Common myeloid progenitor, CD34-positive (primary cell): ENCODE measurements at regions not wholly inside any gene's neighbourhood (a gene's known extent, or its start where the extent isn't known, plus 50 kb on each side); places are given as distances from the start of the nearest gene placed in this dataset.

ENCODE experiments used
- CTCF ChIA-PET: fragments of 350-600 bp; sonication (Branson Sonifier 250); formaldehyde crosslinking; loops from one replicate; lab custom pipeline; 2021; ENCODE audit warnings: antibody characterized with exemption; lab: Charles Lee
- POLR2A ChIA-PET: fragments of 350-600 bp; sonication (Branson Sonifier 250); formaldehyde crosslinking; loops from one replicate; lab custom pipeline; 2021; ENCODE audit warnings: antibody characterized with exemption; lab: Charles Lee
- DNase-seq, 3 donors: peaks; one replicate each; pipeline versions ENCODE4 v3.0.0 to v3.0.0-alpha.2; 2013
- H3K27ac ChIP-seq, 2 experiments: 1 replicate in 1 of 2; 2 replicates in 1 of 2; pipeline ENCODE4 v1.7.0; 2013; ENCODE audit warnings: inconsistent platforms in 2 of 2, low read length in 2 of 2, mild to moderate bottlenecking in 2 of 2, low read depth in 1 of 2, moderate library complexity in 1 of 2; ENCODE audit not compliant: severe bottlenecking in 2 of 2, insufficient read depth in 1 of 2, poor library complexity in 1 of 2
- H3K27me3 ChIP-seq, 5 experiments: replicated peaks in 2 of 5; 1 replicate in 3 of 5; 2 replicates in 2 of 5; pipeline versions ENCODE4 v1.6.1 to v1.7.0; 2013; ENCODE audit warnings: low read length in 4 of 5, mild to moderate bottlenecking in 2 of 5, moderate library complexity in 2 of 5, inconsistent platforms in 1 of 5; ENCODE audit not compliant: insufficient read depth in 5 of 5, control insufficient read depth in 4 of 5
- H3K36me3 ChIP-seq, 4 experiments: 1 replicate in 2 of 4; 2 replicates in 2 of 4; pipeline versions ENCODE4 v1.6.1 to v1.7.0; 2013; ENCODE audit warnings: low read length in 3 of 4, control low read depth in 1 of 4, mild to moderate bottlenecking in 1 of 4; ENCODE audit not compliant: control insufficient read depth in 4 of 4, insufficient read depth in 4 of 4
- H3K4me1 ChIP-seq, 4 experiments: 1 replicate in 3 of 4; 2 replicates in 1 of 4; pipeline versions ENCODE4 v1.6.1 to v1.7.1; 2013; ENCODE audit warnings: low read length in 3 of 4, mild to moderate bottlenecking in 3 of 4, control low read depth in 1 of 4, inconsistent platforms in 1 of 4, moderate library complexity in 1 of 4; ENCODE audit not compliant: control insufficient read depth in 4 of 4, insufficient read depth in 4 of 4; ENCODE audit errors: control extremely low read depth in 1 of 4
- H3K4me3 ChIP-seq, 7 experiments: 1 replicate in 4 of 7; 2 replicates in 3 of 7; pipeline versions ENCODE4 v1.5.1 to v1.7.0; 2013; ENCODE audit warnings: mild to moderate bottlenecking in 7 of 7, low read length in 6 of 7, moderate library complexity in 6 of 7, inconsistent platforms in 2 of 7, low read depth in 2 of 7, control low read depth in 1 of 7; ENCODE audit not compliant: insufficient read depth in 4 of 7, control insufficient read depth in 1 of 7; ENCODE audit errors: extremely low read depth in 1 of 7
- H3K9me3 ChIP-seq, 5 experiments: 1 replicate in 4 of 5; 2 replicates in 1 of 5; pipeline versions ENCODE4 v1.6.1 to v1.7.1; 2013; ENCODE audit warnings: low read length in 4 of 5, mild to moderate bottlenecking in 2 of 5, inconsistent platforms in 1 of 5, low read depth in 1 of 5, moderate library complexity in 1 of 5; ENCODE audit not compliant: control insufficient read depth in 4 of 5, insufficient read depth in 2 of 5; ENCODE audit errors: control extremely low read depth in 1 of 5
- WGBS: methylation state at CpG from one replicate; pipeline ENCODE4 v1.1.5; 2013; ENCODE audit not compliant: insufficient coverage; 5-methylcytosine and 5-hydroxymethylcytosine counted together

GRCh38 chr2:59391896-59392295, 1150.8 kb upstream of the FANCL start:
- ChIA-PET POLR2A (no interaction called here), CTCF (no interaction called here)
- DNase-seq, result no peak
- WGBS, result no CpG with 5 or more reads among the region's 2 CpGs
- Histone ChIP-seq H3K27ac (no peak overlapping the region), H3K9me3 (peaks cover 0 to 2% (median 0%) of the 10 kb centered on the region in 5 experiments), H3K4me1 (no peaks in the 10 kb centered on the region), H3K36me3 (peaks cover 0 to 2% (median 0%) of the 10 kb centered on the region in 4 experiments), H3K4me3 (no peak overlapping the region), H3K27me3 (no peaks in the 10 kb centered on the region)

- Histone ChIP-seq H3K9me3 (peaks cover 0 to 2% (median 0%) of the 10 kb centered on the region in 5 experiments), H3K27me3 (no peaks in the 10 kb centered on the region), H3K4me1 (no peaks in the 10 kb centered on the region), H3K27ac (no peak overlapping the region), H3K4me3 (no peak overlapping the region), H3K36me3 (peaks cover 0 to 2% (median 0%) of the 10 kb centered on the region in 4 experiments)
- DNase-seq, result no peak
- ChIA-PET CTCF (no interaction called here), POLR2A (no interaction called here)
- WGBS, result no CpG with 5 or more reads among the region's 2 CpGs
Observed at GRCh38 chr2:59390581-59390980, 1149.5 kb upstream of the FANCL start.

- Histone ChIP-seq H3K36me3 (no peaks in the 10 kb centered on the region), H3K27me3 (no peaks in the 10 kb centered on the region), H3K9me3 (peaks cover 0 to 2% (median 0%) of the 10 kb centered on the region in 5 experiments), H3K4me1 (no peaks in the 10 kb centered on the region), H3K27ac (no peak overlapping the region), H3K4me3 (no peak overlapping the region)
- no peak for DNase-seq
- CTCF ChIA-PET, result interaction anchor here (0.6 kb wide), 1 partner anchor 141 kb away, joined by 3 read pairs; no protein-coding TSS in a partner anchor
- POLR2A ChIA-PET, result no interaction called here
- 94% methylated on average over 1 of the region's 1 CpG for WGBS
Observed at GRCh38 chr2:59389240-59389639, 1148.1 kb upstream of the FANCL start.

- ChIA-PET POLR2A (no interaction called here), CTCF (no interaction called here)
- Histone ChIP-seq H3K27ac (no peak overlapping the region), H3K4me1 (no peaks in the 10 kb centered on the region), H3K27me3 (no peaks in the 10 kb centered on the region), H3K36me3 (no peaks in the 10 kb centered on the region), H3K4me3 (no peak overlapping the region), H3K9me3 (no peaks in the 10 kb centered on the region)
- no peak for DNase-seq
- WGBS, result 81% methylated on average over 2 of the region's 10 CpGs
Observed at GRCh38 chr2:59385971-59386370, 1144.8 kb upstream of the FANCL start.

GRCh38 chr2:59383473-59383872, 1142.3 kb upstream of the FANCL start:
- no CpG with 5 or more reads among the region's 1 CpG for whole genome bisulfite sequencing

GRCh38 chr2:59378127-59378526, 1137.0 kb upstream of the FANCL start:
- ChIA-PET POLR2A (no interaction called here), CTCF (no interaction called here)
- no peak for DNase-seq
- H3K27me3 ChIP-seq, result no peaks in the 10 kb centered on the region
- 100% methylated on average over 1 of the region's 1 CpG for WGBS
- no peaks in the 10 kb centered on the region for H3K4me1 ChIP-seq
- no peaks in the 10 kb centered on the region for H3K36me3 ChIP-seq
- H3K27ac ChIP-seq, result no peak overlapping the region
- H3K9me3 ChIP-seq, result peaks cover 0 to 18% (median 5%) of the 10 kb centered on the region in 5 experiments
- no peak overlapping the region for H3K4me3 ChIP-seq

More at GRCh38 chr2:59383473-59383872, 1142.3 kb upstream of the FANCL start:
- Histone ChIP-seq H3K9me3 (peaks cover 0 to 12% (median under 1%) of the 10 kb centered on the region in 5 experiments), H3K4me3 (no peak overlapping the region), H3K27ac (no peak overlapping the region), H3K36me3 (no peaks in the 10 kb centered on the region), H3K4me1 (no peaks in the 10 kb centered on the region), H3K27me3 (no peaks in the 10 kb centered on the region)
- POLR2A ChIA-PET, result no interaction called here
- CTCF ChIA-PET, result no interaction called here
- DNase-seq, result no peak

GRCh38 chr2:59366288-59366687, 1125.2 kb upstream of the FANCL start:
- Histone ChIP-seq H3K36me3 (no peaks in the 10 kb centered on the region), H3K27me3 (no peaks in the 10 kb centered on the region), H3K4me3 (no peak overlapping the region), H3K9me3 (peaks cover 0 to 2% (median 0%) of the 10 kb centered on the region in 5 experiments), H3K4me1 (no peaks in the 10 kb centered on the region), H3K27ac (no peak overlapping the region)
- ChIA-PET CTCF (no interaction called here), POLR2A (no interaction called here)
- DNase-seq, result no peak
